C4-2B (cell line): ENCODE measurements at regions not wholly inside any gene's neighbourhood (a gene's known extent, or its start where the extent isn't known, plus 50 kb on each side); places are given as distances from the start of the nearest gene placed in this dataset.

Source experiments
- H3K27ac ChIP-seq: fragments of 450-650 bp; 2 replicates; pipeline ENCODE4 v1.5.1; 2017
- ZFX ChIP-seq: fragments of 450-650 bp; IDR thresholded peaks from 2 replicates; pipeline ENCODE4 v1.6.1; 2017
- TF ChIP-seq, protein P1 (sequence below): fragments of 450-650 bp; conservative IDR thresholded peaks from 2 replicates; pipeline ENCODE4 v1.5.1; 2017; ENCODE audit warnings: mild to moderate bottlenecking

DNA sequence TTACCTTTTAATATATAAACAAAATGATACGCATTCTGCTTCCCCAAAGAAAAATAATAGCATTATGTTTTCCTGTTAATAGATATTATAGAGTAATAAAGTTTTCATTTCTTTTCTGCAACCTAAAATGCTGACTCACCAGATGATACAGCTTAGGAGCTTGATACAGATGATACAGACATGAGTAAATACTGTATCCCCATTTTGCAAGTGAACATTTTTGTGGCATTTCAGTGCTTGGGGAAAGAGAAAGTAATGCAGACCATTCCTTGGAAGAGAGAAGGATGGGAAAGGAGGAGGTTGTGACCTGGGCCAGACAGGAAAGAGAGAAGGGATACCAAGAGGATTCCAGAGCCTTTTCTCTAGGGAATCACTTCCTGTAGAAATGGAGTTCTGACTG is 97.5 kb upstream of the FSHR start:
- TF ChIP-seq, protein P1, sequence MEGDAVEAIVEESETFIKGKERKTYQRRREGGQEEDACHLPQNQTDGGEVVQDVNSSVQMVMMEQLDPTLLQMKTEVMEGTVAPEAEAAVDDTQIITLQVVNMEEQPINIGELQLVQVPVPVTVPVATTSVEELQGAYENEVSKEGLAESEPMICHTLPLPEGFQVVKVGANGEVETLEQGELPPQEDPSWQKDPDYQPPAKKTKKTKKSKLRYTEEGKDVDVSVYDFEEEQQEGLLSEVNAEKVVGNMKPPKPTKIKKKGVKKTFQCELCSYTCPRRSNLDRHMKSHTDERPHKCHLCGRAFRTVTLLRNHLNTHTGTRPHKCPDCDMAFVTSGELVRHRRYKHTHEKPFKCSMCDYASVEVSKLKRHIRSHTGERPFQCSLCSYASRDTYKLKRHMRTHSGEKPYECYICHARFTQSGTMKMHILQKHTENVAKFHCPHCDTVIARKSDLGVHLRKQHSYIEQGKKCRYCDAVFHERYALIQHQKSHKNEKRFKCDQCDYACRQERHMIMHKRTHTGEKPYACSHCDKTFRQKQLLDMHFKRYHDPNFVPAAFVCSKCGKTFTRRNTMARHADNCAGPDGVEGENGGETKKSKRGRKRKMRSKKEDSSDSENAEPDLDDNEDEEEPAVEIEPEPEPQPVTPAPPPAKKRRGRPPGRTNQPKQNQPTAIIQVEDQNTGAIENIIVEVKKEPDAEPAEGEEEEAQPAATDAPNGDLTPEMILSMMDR: no peak
- TF ChIP-seq ZFX: no peak
- no peak overlapping the region for H3K27ac ChIP-seq

DNA sequence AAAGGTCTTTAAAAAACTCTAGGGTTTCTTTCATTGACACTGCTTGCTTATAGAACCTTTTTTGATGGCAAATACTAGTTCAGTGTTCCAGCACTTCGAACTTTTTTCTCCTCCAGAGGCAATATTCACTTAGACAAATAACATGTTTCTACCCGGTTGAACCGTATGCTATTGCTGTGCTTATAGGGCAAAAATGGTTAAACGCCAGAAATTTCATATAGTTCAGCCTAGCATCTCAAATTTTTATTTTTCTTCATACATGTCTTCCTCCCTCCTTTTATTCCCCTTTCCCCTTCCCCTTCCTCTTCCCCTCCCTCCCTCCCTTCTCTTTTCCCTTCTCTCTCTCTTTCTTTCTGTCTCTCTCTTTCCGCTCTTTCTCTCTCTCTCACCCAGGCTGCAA is 96.9 kb upstream of the FSHR start:
- TF ChIP-seq ZFX: no peak
- TF ChIP-seq, protein P1: no peak
- H3K27ac ChIP-seq: no peak overlapping the region

DNA sequence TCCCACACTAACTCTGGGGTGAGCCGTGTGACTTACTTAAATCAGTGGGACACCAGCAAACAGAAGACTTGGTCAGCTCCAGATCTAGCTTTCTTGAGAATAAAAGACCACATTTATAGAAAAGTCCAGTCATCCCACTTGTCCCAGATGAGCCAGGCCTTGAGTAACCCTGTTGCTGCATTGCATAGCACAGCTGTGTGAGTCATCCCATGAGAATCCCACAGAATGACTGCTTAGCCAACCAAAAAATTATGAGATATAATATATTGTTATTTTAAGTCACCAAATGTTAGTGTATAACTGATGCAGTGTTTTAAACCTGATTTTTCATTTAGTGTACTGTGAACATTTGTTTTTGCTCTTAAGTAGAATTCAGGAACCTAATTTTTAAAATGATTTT is 94.2 kb upstream of the FSHR start:
- TF ChIP-seq, protein P1: no peak
- TF ChIP-seq ZFX: no peak
- H3K27ac ChIP-seq: no peak overlapping the region

DNA sequence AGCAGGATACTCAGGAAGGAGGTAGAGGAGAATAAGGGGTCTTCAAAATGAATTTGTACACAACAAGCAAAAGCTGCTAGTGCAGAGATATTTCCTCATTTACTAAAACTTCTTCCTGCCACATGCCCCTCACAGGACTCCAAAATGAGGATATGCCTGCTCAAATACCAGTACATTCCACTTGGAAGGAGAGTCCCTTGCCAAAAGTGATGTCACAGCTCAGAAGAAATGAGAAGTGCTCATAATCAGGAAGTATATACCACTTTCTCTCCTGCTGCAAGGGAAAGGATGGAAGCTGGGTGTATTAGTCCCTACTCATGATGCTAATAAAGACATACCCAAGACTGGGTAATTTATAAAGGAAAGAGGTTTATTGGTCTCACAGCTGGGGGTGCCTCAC is 87.7 kb upstream of the FSHR start:
- no peak for TF ChIP-seq ZFX
- TF ChIP-seq, protein P1: no peak
- no peak overlapping the region for H3K27ac ChIP-seq

DNA sequence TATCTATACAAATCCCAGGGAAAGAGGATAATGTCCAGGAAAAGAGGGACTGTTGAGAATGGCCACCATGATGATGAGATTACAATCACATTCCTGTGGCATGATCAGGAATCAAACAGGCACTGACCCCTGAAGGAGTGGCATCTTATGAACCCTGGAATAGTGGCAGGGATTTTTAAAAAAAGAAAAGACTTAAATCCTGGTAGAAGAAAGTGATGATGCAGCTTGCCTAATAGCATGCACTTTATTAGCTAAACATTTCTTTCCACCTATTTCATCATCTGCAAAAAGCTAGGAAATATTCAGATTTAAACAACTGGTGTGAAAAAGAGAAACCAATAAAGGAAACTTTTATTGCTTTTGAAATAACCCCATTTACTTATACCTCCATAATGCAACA is 87.2 kb upstream of the FSHR start:
- TF ChIP-seq, protein P1: no peak
- TF ChIP-seq ZFX: no peak
- no peak overlapping the region for H3K27ac ChIP-seq

DNA sequence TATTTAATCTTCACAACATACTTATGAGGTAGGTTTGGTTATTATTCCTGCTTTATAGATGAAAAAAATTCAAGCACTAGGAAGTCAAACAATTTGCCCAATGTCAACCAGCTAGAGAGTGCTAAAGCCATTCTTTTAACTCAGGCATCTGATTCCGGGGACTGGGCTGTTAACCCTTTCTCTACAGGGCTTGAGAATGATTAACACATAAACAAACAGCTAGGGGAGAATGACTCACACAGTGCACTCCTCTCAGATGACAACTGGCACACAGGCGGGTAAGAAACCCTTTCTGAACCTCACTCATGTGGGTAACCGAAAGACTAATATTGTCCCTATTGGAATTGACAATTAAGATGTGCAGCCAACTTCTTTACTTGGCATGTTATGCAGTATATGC is 86.3 kb upstream of the FSHR start:
- H3K27ac ChIP-seq: no peak overlapping the region
- TF ChIP-seq, protein P1: no peak
- TF ChIP-seq ZFX: no peak

DNA sequence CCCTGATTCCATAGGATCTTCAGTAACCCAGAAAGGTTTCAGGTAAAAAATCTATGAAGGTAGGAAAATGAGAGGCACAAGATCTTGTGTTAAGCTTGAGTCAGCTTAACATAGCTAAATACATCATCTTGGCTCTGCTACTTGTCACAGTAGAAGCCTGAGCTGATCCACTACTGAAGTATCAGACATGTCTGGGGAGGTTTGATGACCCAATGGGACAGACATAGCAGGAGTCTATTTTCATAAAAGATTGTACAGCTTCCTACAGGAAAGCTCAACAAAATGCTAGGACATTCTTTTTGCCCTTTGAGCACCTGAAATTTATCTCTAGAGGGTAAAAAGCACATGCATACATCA is 84.3 kb upstream of the FSHR start:
- no peak overlapping the region for H3K27ac ChIP-seq
- TF ChIP-seq, protein P1: no peak
- TF ChIP-seq ZFX: no peak
